HG03159 (cell line): ENCODE measurements at regions not wholly inside any gene's neighbourhood (a gene's known extent, or its start where the extent isn't known, plus 50 kb on each side); places are given as distances from the start of the nearest gene placed in this dataset.

Source experiments
- ATAC-seq: cut with Tn5 transposase; IDR thresholded peaks from one replicate; pipeline ENCODE4 v1.9.1; 2021; ENCODE audit warnings: mild to moderate bottlenecking, moderate library complexity; ENCODE audit not compliant: unreplicated experiment

DNA sequence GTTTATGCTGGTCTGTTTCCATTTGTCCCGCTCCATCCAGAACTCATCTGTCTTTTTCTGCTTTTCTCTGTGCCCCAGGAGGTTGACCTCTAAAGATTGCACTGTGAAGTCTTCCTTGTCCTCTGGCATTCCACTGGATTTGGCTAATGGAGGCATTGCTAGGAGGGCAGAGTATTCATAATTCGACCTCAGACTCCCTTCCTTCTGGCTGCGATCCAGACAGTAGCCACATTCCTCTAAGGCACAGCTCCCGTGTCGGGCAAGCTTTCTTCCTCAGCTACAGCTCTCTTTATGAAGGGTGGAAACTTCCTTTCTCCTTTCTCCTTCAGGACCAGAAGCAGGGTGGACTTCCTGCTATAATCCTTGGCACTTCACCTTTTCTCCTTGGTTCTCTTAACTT, 175.9 kb downstream of the BAMBI start:
- no peak for ATAC-seq

DNA sequence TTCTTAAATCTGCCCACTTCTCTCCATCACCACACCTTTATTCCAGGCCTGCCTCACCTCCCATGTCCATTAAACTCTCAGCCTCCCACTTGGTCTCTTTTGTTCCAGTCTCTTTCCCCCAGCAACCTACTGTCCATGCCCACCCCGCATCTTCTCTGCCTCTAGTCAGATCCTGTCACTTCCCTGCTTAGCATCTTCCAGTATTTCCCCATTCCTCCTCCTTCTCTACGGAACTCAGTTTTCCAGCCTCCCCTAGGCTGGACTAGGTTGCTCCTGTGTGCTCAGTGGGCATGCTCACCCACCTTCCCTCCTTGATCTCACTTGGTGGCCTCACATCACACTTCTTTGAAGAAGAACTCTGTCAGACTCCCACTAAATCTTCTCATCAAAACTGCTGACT, 179.8 kb downstream of the BAMBI start:
- no peak for ATAC-seq

DNA sequence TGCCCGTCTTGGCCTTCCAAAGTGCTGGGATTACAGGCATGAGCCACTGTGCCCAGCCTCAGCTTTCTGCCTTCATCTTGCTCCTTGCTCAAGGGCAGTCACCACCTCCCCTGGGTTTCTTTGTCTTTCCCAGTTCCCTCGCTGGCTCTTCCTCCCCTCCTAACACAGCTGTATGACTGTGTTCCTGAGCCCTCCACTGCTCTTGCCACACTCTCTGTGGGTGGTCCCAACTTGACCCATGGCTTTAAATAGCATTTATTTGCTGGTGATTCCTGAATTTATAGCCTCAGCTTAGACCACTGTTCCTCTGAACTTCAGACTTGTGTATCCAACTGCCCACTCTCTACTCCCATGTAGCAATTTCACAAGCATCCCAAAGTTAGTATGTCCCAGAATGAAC, 181.3 kb downstream of the BAMBI start:
- no peak for ATAC-seq

DNA sequence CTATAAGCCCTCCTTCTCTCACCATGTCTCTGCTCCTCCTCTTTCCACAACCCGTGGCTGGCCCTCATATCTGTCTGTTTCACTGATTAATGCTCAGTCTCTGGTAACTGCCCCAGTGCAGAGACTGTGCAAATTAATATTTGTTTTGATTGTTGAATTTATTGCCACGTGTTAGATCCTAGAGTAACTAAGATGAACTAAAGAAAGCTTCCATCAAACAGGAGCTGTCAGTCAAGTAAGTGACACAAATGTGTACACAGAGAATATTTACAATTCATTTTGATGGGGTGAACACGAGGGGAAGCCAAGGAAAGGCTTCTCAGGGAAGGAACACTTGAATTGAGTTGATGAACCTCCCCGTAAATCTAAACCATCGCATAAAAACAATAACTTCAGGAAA, 182.5 kb downstream of the BAMBI start:
- no peak for ATAC-seq

DNA sequence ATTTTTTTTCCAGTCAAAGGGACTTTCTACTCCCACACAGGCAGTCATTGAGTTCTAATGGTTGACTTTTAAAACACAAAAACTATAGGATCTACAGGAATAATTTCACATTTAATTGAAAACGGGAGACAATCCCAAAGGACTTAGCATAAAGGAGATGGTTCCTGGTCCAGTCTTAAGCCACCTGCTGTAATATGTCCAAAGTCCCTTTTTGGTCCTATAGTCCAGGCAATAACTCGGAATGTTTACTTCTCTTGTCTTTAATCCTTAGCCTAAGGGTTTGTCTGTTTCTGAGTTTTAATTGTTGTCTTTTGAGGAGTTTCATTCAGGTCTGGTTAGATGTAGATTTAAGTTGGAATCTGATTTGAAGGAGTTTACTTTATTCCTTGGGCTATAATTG, 184.9 kb downstream of the BAMBI start:
- ATAC-seq, result no peak

DNA sequence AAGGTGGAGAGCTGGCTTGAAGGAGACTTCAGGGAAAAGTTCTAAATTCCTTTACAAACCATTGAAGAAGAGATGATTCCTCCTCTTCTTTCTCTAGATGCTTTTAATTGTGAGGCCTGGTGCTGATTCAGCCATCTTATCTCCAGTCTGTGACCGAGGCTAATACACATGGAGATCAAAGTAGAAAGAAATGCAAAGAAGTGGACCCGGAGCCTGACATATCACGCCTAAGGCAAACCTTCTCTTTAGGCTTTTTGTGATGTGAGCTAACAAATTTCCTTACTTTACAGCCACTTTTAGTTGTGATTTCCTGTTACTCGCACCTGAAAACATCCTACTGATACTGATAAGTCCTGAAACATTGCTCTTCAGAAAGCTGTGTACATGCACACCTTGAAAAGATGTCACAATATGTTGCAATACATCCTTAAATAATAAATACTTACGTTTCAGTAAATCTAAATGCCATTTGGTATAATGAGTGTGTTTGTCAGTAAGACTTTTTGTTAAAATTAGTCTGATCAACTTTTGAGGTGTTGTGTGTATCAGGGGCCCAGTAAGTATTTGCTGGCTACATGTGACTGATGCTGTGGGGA, 192.4 kb downstream of the BAMBI start:
- ATAC-seq, result no peak

DNA sequence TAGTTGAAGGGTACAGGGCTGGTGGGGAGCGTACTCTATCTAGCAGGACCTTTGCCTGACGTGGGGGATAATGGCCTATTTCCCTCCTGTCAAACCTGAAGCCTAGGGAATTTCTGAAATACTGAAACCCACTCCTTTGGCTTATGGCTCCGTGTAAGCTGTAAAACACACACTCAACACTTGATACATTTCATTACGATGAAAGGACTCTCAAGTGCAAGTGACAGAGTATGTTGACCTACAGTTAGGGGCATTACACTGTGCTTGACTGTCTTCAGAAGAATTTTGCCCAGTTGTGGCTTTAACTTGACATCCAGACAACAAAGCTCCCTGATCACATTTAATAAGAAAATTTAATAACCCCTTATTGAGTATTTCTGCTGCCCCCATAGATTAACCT, 194.3 kb downstream of the BAMBI start:
- no peak for ATAC-seq

DNA sequence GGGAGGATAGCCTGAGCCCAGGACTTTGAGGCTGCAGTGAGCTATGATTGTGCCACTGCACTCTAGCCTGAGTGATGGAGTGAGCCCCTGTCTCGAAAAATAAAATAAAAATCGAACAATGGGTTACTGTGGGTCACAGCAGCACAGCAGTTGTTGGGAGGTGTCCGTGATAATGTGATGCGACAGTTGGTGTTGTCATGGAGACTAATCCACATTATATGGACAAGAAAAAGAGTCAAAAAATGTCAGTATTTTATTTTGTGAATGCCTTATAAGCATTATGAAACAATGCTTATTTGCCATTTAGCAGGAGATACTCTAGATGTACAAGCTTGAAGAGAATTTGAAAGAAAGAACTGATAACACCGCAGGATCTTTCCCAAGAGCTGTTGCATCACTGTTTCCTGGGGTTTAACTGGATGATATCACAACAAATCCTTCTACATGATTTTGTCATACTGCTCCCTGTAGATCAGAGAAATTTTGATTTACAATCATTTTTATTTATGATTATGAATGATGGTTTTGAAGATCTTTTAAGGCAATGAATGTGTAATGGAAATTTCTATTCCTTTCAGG, 195.4 kb downstream of the BAMBI start:
- no peak for ATAC-seq

DNA sequence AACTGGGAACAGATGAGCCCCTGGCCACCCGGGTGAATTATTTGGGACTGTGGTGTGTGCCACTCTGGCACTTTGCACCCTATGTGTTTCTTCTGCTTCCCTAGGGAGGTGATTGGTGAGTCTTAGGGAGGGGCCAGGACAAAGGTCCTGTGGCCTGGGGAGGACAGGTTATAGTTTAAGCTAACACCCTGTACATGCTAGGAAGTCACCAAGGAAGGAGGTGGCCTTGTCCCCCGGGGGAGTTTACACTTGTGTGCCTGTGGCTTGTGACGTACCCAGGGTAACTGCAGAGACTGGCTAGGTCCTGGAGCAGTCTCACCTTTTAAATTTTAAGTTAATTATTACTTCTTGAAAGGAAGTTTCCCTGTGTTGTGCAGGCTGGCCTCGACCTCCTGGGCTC, 196.2 kb downstream of the BAMBI start:
- ATAC-seq, result no peak

DNA sequence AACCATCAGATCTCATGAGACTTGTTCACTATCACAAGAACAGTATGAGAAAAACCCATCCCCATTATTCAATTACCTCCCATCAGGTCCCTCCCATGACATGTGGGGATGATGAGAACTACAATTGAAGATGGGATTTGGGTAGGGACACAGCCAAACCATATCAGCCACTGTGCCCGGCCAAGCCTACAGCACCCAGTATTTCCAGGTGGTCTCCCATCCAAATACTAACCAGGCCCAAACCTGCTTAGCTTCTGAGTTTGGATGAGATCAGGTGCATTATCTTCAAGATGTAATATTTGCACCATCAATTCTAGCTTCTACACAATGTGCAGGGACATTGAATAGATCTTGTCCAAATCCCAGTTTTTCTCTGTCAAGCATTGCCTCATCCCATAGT, 196.9 kb downstream of the BAMBI start:
- no peak for ATAC-seq

DNA sequence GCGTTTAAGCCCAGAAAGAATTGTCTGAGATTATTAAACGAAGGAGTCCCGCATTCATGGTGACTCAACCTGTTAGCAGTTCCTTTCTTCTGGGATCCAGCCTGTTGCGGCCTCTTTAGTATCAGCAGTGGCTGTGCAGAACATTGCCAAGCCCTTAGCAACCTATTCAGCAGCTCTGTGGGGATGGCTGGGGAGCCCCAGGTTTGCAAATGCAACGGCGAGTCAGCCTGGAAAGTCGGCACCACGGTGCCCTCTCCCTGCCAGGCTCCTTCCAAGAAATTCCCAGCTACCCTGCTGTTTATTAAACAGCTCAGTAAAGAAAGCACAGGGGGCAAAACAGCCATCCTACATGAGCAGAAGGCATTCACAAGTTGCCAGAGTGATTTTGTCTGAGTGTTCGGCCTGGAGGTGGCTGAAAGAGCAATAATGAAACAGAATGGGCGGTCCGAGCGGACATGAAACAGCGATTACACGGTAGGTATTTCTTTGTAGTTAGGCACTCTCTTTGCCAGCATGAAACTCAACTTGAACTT, 198.3 kb downstream of the BAMBI start:
- no peak for ATAC-seq

DNA sequence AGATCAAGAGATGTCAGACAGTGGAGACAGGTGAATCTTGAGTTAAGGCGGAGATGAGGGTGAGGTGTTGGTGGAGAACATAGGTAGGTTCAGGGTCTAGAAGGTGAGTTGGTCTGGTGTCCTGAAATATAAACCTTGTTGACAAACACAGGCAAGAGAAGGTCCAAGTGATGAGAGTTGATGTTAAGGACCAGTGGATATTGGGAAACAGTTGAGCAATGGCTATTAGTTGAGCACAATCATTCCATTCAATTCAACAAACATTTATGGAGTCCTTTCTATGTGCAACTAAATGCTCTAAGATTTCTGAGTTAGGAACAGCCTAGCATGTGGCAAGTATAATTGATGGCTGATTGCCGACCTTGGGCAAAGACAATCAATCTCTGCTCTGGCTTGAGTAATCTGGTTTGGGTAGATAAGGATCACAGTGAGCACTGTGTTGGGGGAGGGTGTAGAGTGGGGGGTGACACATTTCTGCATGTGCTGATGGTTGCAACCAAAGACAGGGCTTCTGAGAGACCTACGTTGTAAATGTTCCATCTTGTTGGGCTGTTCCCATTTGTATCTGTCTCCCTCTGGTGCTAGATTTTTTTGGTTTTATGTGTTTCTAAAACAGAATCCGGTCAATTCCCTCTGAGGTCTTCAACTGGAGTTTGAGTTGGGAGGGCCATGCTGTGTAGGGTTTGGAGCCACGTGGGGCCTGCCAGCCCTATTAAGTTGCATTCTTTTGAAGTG, 201.1 kb downstream of the BAMBI start:
- no peak for ATAC-seq

DNA sequence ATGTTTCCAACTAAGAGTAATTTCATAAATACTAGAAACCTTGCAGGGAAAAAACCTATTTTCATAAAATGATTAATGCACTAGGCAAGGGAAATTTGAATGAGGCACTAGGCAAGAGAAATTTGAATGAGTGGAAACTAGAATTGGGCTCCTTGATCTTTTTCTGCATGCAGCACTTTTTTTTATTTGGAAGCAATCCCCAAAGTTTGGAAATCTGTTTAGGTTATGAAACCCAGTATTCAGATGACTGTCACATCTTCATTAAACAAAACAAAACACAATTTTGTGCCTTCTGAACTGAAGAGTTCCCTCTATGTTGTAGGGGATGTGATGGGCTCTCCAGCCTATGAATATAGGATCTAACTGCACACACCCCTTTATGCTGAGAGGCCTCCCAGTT, 201.9 kb downstream of the BAMBI start:
- ATAC-seq, result no peak

DNA sequence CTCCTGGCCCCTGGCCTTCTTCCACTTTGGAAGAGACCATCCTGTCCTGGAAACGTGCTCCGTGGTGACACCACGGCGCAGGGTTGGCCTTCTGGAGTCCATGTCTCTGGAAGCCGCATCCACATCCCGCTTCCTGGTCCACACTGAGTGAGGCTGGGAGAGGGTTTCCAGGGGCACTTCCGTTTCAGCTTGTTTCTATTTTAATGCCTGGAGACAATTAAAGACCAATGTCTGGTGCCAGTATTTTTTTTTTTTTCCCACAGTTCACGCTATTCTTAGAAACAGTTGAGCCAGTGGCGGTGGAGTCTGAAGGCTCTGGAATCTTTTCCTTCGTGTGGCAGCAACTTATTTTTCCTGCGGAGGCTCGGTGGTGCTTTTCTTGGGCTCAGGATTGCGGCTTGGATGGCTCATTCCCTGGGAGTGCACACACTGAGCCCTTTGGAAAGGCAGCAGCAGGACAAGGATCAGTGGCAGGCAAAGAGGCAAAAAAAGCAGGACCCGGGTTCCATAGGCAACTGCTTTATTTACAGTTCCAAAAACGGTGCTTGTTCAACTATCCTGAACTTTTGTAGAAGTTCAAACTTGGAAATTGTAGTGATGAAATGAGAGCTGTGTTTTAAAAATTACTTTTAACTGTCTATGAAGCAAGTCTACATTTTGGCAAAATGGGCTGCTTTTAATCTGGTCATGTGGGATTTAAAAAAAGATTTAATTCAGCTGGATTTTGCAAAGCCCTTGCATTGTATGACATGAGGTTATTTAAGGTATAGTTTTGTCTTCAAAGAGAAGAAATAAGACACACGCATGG, 202.8 kb downstream of the BAMBI start:
- ATAC-seq, result no peak

DNA sequence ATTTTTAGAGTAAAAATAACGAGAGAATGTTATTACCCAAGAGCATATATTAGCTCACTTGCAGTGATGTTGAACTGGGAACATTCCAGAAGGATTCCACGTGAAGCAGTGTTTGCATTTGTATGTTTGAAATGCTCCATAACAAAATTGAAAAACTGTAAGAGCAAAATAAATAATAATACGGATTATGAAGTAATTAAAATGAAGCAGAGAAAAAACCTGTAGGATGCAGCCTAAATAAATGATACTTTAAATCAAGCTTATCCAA, 203.3 kb downstream of the BAMBI start:
- ATAC-seq, result no peak

DNA sequence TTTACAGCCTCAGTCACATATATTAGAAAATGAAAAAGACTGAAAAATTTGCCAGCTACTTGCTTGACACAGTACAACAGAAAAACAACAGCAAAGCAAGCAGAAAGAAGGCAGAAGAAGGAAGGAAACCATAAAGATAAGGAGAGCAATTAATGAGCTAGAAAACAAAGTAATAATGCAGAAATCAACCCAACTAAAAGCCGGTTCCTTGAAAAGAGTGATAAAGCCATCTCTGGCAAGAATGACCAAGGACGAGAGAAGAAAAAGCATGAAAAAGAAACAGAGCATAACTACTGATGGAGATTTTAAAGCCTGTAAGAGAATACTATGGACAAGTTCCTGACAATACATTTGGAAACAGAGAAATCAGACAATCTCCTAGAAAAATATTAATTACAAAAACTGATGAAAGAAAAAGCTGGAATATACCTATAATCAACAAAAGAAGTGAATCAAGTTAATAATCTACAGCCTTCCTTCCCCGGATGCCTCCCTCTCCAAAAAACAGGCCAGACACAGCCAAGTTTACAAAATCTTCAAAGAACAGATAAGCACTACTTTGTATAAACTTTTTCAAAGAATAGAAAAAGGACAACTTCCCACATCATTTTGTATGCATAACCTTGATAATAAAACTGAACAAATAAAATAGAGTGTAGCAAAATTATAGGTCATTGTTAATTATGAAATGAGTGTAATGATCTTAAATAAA, 204.0 kb downstream of the BAMBI start:
- no peak for ATAC-seq

DNA sequence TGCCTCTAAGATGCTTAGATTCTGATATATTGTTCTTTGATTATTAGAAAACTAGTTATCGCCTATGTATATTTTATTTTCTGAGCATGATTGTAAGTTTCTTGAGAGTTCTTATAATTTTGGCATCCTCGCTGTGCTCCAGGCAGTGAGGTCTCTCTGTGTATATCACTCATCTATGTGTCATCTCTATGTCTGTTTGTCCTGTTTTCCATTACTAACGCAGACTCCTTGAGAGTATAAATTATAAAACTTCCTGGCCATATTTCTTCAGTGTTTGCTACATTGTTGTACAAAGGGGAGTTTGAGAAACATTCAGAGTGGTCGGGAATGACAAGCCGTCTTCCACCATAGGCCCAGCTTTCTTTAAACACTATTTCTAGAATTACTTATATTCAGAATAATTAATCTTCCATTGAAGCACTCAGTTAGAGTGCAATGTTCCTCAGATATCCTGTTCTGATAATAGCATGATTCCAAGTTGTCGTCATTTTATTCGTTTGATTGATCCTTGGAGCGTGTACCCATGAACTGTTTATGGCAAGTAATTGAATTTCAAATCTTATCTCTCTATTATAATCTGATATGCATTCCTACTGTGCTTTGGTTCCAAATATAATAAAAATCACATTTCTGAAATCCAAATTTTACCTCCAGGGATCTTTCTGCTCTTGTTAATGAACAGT, 206.6 kb downstream of the BAMBI start:
- ATAC-seq, result no peak

DNA sequence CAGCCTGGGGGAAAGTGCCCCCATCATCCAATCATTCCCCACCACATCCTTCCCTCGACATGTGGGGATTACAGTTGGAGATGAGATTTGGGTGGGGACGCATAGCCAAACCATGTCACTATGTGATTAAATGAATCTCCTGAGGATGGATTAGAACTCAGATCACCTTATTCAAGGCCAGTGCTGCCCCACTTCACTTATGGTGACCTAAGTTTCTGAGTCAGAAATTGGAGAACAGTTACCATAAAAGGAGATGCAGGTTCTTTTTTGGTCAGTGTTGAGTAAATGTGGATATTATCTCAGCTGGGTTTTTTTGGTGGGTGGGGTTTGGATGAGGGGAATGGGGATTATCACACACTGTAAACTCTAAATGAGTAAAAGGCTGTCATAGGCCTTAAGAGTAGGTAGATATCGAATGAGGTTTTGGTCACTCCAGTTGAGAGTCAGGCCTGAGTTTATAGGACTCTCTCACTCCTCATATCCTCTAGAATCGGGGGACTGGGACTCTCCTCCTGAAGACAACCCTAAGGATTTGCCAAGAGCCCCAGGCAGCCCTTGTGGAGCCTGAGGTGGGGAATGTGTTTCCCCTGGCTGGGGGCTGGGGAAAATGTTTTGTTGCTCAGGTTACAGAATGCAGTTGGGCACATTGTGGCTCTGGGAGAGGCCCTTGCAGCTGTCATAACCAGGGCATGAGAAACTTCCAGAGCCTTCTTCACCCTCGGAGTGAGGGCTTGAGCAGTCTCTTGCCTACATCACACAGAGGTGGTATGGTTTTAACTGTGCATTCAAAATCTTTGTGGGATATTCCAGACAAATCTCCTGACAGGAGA, 213.0 kb downstream of the BAMBI start:
- ATAC-seq, result no peak

DNA sequence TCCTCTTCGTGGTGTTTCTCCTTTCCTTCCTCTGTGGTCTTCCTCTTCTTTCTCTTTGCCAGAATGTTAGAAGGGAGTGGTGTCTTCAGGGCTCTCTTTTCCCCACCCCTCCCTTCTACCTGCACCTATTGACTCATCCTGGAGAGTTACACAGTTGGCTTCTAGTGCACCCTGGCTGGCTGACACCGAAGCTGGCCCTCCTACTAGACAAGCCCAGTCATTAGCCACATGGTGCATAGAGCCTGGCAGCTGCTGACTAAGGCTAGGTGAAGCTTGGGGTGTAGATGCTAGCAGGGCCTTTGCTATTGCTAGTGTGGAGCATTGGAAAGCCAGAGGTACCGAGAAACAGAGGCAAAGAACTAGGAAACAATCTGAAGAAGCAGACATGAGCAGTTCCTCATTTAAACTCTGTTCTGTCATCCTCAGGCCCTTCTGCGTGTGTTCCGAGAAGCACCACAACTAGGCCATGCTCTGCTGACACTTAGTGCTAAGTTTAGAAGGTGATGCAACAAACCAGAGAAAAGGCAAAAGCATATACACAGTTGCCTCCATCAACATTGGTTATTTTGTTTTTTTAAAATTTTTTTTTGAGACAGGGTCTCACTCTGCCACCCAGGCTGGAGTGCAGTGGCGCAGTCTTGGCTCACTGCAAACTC, 213.9 kb downstream of the BAMBI start:
- no peak for ATAC-seq
